ENCODE measurements at regions not wholly inside any gene's neighbourhood (a gene's known extent, or its start where the extent isn't known, plus 50 kb on each side); places are given as distances from the start of the nearest gene placed in this dataset.

- TF ChIP-seq CTCF (IDR thresholded peaks at IDR 0.05) = no peak
- TF ChIP-seq POLR2A (IDR thresholded peaks at IDR 0.05) = no peak
- no peak for TF ChIP-seq POLR2AphosphoS5 (IDR thresholded peaks at IDR 0.05)
- no peak for TF ChIP-seq EP300 (IDR thresholded peaks at IDR 0.05)
These were observed 178.7 kb upstream of the IL15 start for GRCh38 chr4:141457653-141458052.
